ENCODE measurements at regions not wholly inside any gene's neighbourhood (a gene's known extent, or its start where the extent isn't known, plus 50 kb on each side); places are given as distances from the start of the nearest gene placed in this dataset.

DNA sequence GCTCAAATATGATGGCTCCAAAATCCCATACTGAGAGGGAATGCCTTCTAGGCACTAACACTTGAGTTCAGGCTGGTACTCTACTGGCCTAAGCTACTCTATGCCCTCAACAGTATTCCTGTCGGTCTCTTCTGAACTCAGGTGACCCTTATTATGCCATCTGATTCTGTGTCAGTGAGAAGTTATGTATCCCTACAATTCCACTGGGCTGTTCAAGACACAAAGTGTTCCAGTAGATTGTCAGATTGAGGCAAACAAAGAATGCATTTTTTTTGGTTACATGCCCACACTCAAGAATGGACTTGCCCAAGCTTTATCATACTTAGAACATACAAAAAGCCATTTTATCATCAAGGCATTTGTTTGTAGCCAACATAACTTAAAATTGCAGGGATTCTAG, 553.8 kb upstream of the PRMT6 start:
- TF ChIP-seq EP300 (IDR thresholded peaks at IDR 0.05) = no peak
- no peak for TF ChIP-seq CTCF (IDR thresholded peaks at IDR 0.05)
- no peak for TF ChIP-seq POLR2A (IDR thresholded peaks at IDR 0.05)
- H3K4me3 ChIP-seq = no peak overlapping the region
- no peaks in the 10 kb centered on the region for H3K4me1 ChIP-seq (ENCODE audit: insufficient read depth)
- H3K36me3 ChIP-seq = no peaks in the 10 kb centered on the region
- DNase-seq = no peak
- no peaks in the 10 kb centered on the region for H3K9me3 ChIP-seq
- no peaks in the 10 kb centered on the region for H3K27me3 ChIP-seq
- intact Hi-C loops (cut with DNase I) = no loop called here
- H3K27ac ChIP-seq = no peak overlapping the region
- WGBS, 3 donors = 85 to 100% (median 92%) methylated on average over 1 of the region's 1 CpG

GRCh38 chr1:106515375-106515774, 541.1 kb upstream of the PRMT6 start:
- Histone ChIP-seq H3K36me3 (no peaks in the 10 kb centered on the region), H3K27me3 (no peaks in the 10 kb centered on the region), H3K4me1 (ENCODE audit: insufficient read depth) (no peaks in the 10 kb centered on the region), H3K4me3 (no peak overlapping the region), H3K9me3 (no peaks in the 10 kb centered on the region), H3K27ac (no peak overlapping the region)
- no peak for DNase-seq
- TF ChIP-seq CTCF (IDR thresholded peaks at IDR 0.05) (no peak), EP300 (IDR thresholded peaks at IDR 0.05) (no peak), POLR2A (IDR thresholded peaks at IDR 0.05) (no peak)
- WGBS, 3 donors = 43 to 76% (median 75%) methylated on average over 3 of the region's 3 CpGs
- intact Hi-C loops (cut with DNase I) = no loop called here

GRCh38 chr1:106517224-106517623, 539.2 kb upstream of the PRMT6 start:
- no peak for DNase-seq
- H3K4me3 ChIP-seq = no peak overlapping the region
- intact Hi-C loops (cut with DNase I) = no loop called here
- WGBS, 3 donors = 81 to 87% (median 82%) methylated on average over 3 of the region's 3 CpGs
- H3K36me3 ChIP-seq = no peaks in the 10 kb centered on the region
- H3K27me3 ChIP-seq = no peaks in the 10 kb centered on the region
- no peaks in the 10 kb centered on the region for H3K9me3 ChIP-seq
- no peaks in the 10 kb centered on the region for H3K4me1 ChIP-seq (ENCODE audit: insufficient read depth)
- no peak for TF ChIP-seq POLR2A (IDR thresholded peaks at IDR 0.05)
- TF ChIP-seq EP300 (IDR thresholded peaks at IDR 0.05) = no peak
- no peak for TF ChIP-seq CTCF (IDR thresholded peaks at IDR 0.05)
- no peak overlapping the region for H3K27ac ChIP-seq

GRCh38 chr1:106523497-106523896, 533.0 kb upstream of the PRMT6 start:
- Histone ChIP-seq H3K4me1 (ENCODE audit: insufficient read depth) (no peaks in the 10 kb centered on the region), H3K27me3 (no peaks in the 10 kb centered on the region), H3K36me3 (no peaks in the 10 kb centered on the region), H3K27ac (no peak overlapping the region), H3K4me3 (no peak overlapping the region), H3K9me3 (no peaks in the 10 kb centered on the region)
- no peak for DNase-seq
- TF ChIP-seq POLR2A (IDR thresholded peaks at IDR 0.05) = no peak
- TF ChIP-seq CTCF (IDR thresholded peaks at IDR 0.05) = no peak
- no peak for TF ChIP-seq EP300 (IDR thresholded peaks at IDR 0.05)
- intact Hi-C loops (cut with DNase I) = no loop called here
- 56 to 60% (median 58%) methylated on average over 6 of the region's 6 CpGs for WGBS, 3 donors

DNA sequence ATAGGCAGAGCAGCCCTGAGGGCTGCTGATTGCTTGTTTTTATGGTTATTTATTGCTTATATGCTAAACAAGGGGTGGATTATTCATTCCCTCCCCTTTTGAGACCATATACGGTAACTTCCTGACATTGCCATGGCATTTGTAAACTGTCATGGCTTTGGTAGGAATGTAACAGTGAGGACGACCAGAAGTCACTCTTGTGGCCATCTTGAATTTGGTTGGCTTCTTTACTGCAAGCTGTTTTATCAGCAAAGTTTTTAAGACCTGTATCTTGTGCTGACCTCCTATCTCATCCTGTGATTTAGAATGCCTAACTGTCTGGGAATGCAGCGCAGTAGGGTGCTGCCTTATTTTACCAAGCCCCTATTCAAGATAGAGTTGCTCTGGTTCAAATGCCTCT, 531.8 kb upstream of the PRMT6 start:
- intact Hi-C loops (cut with DNase I) = no loop called here

More for the DNA sequence above, 531.8 kb upstream of the PRMT6 start:
- H3K27ac ChIP-seq = no peak overlapping the region
- DNase-seq = no peak
- no peak overlapping the region for H3K4me3 ChIP-seq
- no peaks in the 10 kb centered on the region for H3K27me3 ChIP-seq
- 86 to 96% (median 96%) methylated on average over 3 of the region's 3 CpGs for WGBS, 3 donors
- H3K9me3 ChIP-seq = no peaks in the 10 kb centered on the region
- H3K4me1 ChIP-seq (ENCODE audit: insufficient read depth) = no peaks in the 10 kb centered on the region
- TF ChIP-seq EP300 (IDR thresholded peaks at IDR 0.05) (no peak), POLR2A (IDR thresholded peaks at IDR 0.05) (no peak)
- H3K36me3 ChIP-seq = no peaks in the 10 kb centered on the region
